K562 (cell line): ENCODE measurements at regions not wholly inside any gene's neighbourhood (a gene's known extent, or its start where the extent isn't known, plus 50 kb on each side); places are given as distances from the start of the nearest gene placed in this dataset.

Experiments
- BACH1 ChIP-seq: fragments of 200-800 bp; sonication (Bioruptor generic); IDR thresholded peaks from 2 replicates; pipeline ENCODE4 v1.6.1; 2016; ENCODE audit warnings: missing genetic modification characterization, missing compliant biosample characterization
- BRD9 ChIP-seq: fragments of 450-650 bp; IDR thresholded peaks from 2 replicates; pipeline ENCODE4 v1.6.1; 2018; ENCODE audit warnings: low read depth; ENCODE audit not compliant: partially characterized antibody
- CCNT2 ChIP-seq: IDR thresholded peaks from 2 replicates; pipeline ENCODE4 v1.6.1; 2011; ENCODE audit warnings: borderline replicate concordance, low read depth, mild to moderate bottlenecking, moderate library complexity, mixed read lengths, low read length; ENCODE audit not compliant: insufficient read length; ENCODE audit errors: extremely low read depth
- CHD1 ChIP-seq: fragments of 200-600 bp; sonication (generic); IDR thresholded peaks from one replicate; pipeline ENCODE4 v1.6.1; 2012; ENCODE audit warnings: mild to moderate bottlenecking, moderate library complexity, low read length, inconsistent platforms
- CHD2 ChIP-seq: IDR thresholded peaks from 2 replicates; pipeline ENCODE4 v1.6.1; 2011; ENCODE audit warnings: low read depth, low read length
- KAT7 ChIP-seq: sonication (generic); formaldehyde crosslinking; IDR thresholded peaks from 2 replicates; pipeline ENCODE4 v1.8.0; 2022; ENCODE audit warnings: missing genetic modification reagents, mild to moderate bottlenecking, borderline replicate concordance
- NR2C1 ChIP-seq, 2 experiments: fragments of 450-650 bp; IDR thresholded peaks; 2 replicates each; pipeline ENCODE4 v1.6.1; 2017; ENCODE audit warnings: mild to moderate bottlenecking in 2 of 2, antibody characterized with exemption in 1 of 2, inconsistent platforms in 1 of 2, missing compliant biosample characterization in 1 of 2, missing genetic modification characterization in 1 of 2
- PHF8 ChIP-seq: fragments of 200-600 bp; sonication (generic); IDR thresholded peaks from 2 replicates; pipeline ENCODE4 v1.6.1; 2012; ENCODE audit warnings: mixed run types, mild to moderate bottlenecking, inconsistent platforms, low read length, moderate library complexity, borderline replicate concordance
- POLR2G ChIP-seq: fragments of 200-400 bp; formaldehyde crosslinking; IDR thresholded peaks from 2 replicates; pipeline ENCODE4 v1.6.1; 2017; ENCODE audit warnings: low read depth, mild to moderate bottlenecking, antibody characterized with exemption, low read length, moderate library complexity
- RBM39 ChIP-seq: fragments of 200-400 bp; formaldehyde crosslinking; optimal IDR thresholded peaks from 2 replicates; pipeline ENCODE3; 2018; ENCODE audit warnings: low read depth, low read length
- SFPQ ChIP-seq: fragments of 200-400 bp; formaldehyde crosslinking; IDR thresholded peaks from 2 replicates; pipeline ENCODE4 v1.6.1; 2017; ENCODE audit warnings: mild to moderate bottlenecking, low read depth, low read length, moderate library complexity
- SRSF3 ChIP-seq: fragments of 200-400 bp; formaldehyde crosslinking; IDR thresholded peaks from 2 replicates; pipeline ENCODE4 v1.6.1; 2016; ENCODE audit warnings: mild to moderate bottlenecking, low read length, moderate library complexity; ENCODE audit not compliant: insufficient read depth
- YBX1 ChIP-seq: fragments of 450-650 bp; IDR thresholded peaks from 2 replicates; pipeline ENCODE4 v1.7.1; 2016; ENCODE audit warnings: mild to moderate bottlenecking
- ZEB2 ChIP-seq: fragments of 450-650 bp; IDR thresholded peaks from 2 replicates; pipeline ENCODE4 v1.6.1; 2016
- ZFP30 ChIP-seq: fragments of 250-450 bp; sonication (Bioruptor Pico); IDR thresholded peaks from 2 replicates; pipeline ENCODE4 v1.8.0; 2022; ENCODE audit warnings: moderate library complexity, mild to moderate bottlenecking, inconsistent platforms, borderline replicate concordance
- ZKSCAN8 ChIP-seq: fragments of 200-800 bp; sonication (Bioruptor generic); IDR thresholded peaks from 2 replicates; pipeline ENCODE4 v1.6.1; 2016; ENCODE audit warnings: missing genetic modification characterization, missing compliant biosample characterization
- ZNF696 ChIP-seq: fragments of 250-450 bp; sonication (Bioruptor Pico); conservative IDR thresholded peaks from 2 replicates; pipeline ENCODE4 v1.4.0; 2020; ENCODE audit warnings: mild to moderate bottlenecking, moderate library complexity
- ZNF717 ChIP-seq: fragments of 250-450 bp; sonication (Bioruptor Pico); IDR thresholded peaks from 2 replicates; pipeline ENCODE4 v1.5.0; 2021
- ZNF76 ChIP-seq: fragments of 250-450 bp; sonication (Bioruptor Pico); IDR thresholded peaks from 2 replicates; pipeline ENCODE4 v1.4.0; 2020; ENCODE audit warnings: mild to moderate bottlenecking, moderate library complexity, borderline replicate concordance
- TF ChIP-seq, protein P1 (sequence below): fragments of 250-450 bp; sonication (Bioruptor Pico); IDR thresholded peaks from 2 replicates; pipeline ENCODE4 v1.5.0; 2022; ENCODE audit warnings: mild to moderate bottlenecking
- TF ChIP-seq, protein P2 (sequence below): sonication (generic); formaldehyde crosslinking; IDR thresholded peaks from 2 replicates; pipeline ENCODE4 v1.8.1; 2022; ENCODE audit warnings: missing genetic modification reagents
- TF ChIP-seq, protein P3 (sequence below): fragments of 450-650 bp; formaldehyde crosslinking; IDR thresholded peaks from 2 replicates; pipeline ENCODE4 v1.4.0; 2020; ENCODE audit warnings: mild to moderate bottlenecking, mixed read lengths

DNA sequence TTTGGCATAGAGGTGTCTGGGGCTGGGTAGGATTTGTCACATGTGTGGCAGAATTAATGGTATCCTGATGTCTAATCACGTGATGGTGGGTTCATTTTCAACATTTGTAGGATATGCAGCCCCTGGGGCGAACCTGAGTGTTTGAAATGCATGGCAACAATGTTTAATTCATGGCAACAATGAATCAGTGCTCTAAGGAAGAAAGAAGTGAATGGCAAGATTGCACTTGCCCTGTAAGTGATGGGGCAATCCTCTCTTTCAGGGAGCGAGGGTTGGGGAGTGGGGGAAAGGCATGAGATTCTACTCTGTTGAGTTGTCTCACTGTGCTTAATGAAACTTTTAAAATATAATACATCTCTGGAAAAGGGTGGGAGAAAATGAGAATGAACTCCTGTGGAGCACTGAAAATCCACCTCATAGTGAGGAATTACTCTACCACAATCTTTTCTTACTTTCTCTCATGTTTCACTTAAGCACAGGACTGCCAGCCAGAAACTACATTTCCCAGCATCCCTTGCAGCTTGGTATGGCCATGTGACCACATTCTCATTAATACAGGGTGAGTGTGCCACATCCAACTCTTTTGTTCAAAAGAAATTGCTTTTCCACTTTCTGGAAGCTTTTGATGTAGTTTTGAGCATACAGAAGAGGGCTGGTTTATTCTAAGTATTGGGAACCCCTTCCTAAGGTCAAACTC, 64.0 kb upstream of the PGM2 start (continued):
- TF ChIP-seq, protein P1, sequence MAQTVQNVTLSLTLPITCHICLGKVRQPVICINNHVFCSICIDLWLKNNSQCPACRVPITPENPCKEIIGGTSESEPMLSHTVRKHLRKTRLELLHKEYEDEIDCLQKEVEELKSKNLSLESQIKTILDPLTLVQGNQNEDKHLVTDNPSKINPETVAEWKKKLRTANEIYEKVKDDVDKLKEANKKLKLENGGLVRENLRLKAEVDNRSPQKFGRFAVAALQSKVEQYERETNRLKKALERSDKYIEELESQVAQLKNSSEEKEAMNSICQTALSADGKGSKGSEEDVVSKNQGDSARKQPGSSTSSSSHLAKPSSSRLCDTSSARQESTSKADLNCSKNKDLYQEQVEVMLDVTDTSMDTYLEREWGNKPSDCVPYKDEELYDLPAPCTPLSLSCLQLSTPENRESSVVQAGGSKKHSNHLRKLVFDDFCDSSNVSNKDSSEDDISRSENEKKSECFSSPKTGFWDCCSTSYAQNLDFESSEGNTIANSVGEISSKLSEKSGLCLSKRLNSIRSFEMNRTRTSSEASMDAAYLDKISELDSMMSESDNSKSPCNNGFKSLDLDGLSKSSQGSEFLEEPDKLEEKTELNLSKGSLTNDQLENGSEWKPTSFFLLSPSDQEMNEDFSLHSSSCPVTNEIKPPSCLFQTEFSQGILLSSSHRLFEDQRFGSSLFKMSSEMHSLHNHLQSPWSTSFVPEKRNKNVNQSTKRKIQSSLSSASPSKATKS (CRISPR knock-in tag) = no peak
- TF ChIP-seq CHD1 (no peak), PHF8 (no peak), BACH1 (tag) (no peak), RBM39 (no peak), POLR2G (no peak), CHD2 (no peak), YBX1 (no peak), SRSF3 (no peak), NR2C1 (IDR thresholded peaks at IDR 0.05) (no peak), NR2C1 (tag; IDR thresholded peaks at IDR 0.05) (0 out of 2 replicates have a peak, but pooled peaks have one; percentile 21), ZFP30 (CRISPR knock-in tag) (no peak), ZKSCAN8 (no peak), CCNT2 (no peak), ZNF76 (CRISPR knock-in tag) (no peak), SFPQ (no peak), ZNF717 (CRISPR knock-in tag) (no peak), BRD9 (no peak), ZNF696 (CRISPR knock-in tag) (no peak), ZEB2 (no peak), KAT7 (no peak)
- TF ChIP-seq, protein P2, sequence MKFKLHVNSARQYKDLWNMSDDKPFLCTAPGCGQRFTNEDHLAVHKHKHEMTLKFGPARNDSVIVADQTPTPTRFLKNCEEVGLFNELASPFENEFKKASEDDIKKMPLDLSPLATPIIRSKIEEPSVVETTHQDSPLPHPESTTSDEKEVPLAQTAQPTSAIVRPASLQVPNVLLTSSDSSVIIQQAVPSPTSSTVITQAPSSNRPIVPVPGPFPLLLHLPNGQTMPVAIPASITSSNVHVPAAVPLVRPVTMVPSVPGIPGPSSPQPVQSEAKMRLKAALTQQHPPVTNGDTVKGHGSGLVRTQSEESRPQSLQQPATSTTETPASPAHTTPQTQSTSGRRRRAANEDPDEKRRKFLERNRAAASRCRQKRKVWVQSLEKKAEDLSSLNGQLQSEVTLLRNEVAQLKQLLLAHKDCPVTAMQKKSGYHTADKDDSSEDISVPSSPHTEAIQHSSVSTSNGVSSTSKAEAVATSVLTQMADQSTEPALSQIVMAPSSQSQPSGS (CRISPR knock-in tag) = no peak
- TF ChIP-seq, protein P3, sequence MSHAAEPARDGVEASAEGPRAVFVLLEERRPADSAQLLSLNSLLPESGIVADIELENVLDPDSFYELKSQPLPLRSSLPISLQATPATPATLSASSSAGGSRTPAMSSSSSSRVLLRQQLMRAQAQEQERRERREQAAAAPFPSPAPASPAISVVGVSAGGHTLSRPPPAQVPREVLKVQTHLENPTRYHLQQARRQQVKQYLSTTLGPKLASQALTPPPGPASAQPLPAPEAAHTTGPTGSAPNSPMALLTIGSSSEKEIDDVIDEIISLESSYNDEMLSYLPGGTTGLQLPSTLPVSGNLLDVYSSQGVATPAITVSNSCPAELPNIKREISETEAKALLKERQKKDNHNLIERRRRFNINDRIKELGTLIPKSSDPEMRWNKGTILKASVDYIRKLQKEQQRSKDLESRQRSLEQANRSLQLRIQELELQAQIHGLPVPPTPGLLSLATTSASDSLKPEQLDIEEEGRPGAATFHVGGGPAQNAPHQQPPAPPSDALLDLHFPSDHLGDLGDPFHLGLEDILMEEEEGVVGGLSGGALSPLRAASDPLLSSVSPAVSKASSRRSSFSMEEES (CRISPR knock-in tag) = peak; percentile 64
